ENCODE measurements at regions not wholly inside any gene's neighbourhood (a gene's known extent, or its start where the extent isn't known, plus 50 kb on each side); places are given as distances from the start of the nearest gene placed in this dataset.

DNA sequence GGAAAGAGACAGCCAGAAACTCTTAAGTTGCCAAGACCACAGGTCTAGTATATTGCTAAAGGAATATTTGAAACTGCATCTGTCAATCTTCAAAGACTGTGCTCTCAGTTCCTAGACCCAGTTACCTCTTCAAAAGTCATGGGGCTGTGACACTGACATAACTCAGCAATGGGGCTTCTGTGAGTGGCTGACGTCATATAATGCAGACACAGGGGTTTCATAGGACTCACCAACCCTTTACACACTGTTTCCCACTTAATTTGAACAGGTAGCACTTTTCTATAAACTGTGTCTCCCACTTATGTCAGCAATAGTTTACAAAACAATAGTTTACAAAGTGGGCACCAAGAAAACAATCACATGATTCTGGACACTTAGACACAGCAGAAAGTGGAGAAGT, 158.4 kb downstream of the GALC start:
- no peaks in the 10 kb centered on the region for H3K36me3 ChIP-seq (ENCODE audit: insufficient read depth, low read length)
- no peaks in the 10 kb centered on the region for H3K9me3 ChIP-seq (ENCODE audit: low read length)
- H3K4me2 ChIP-seq (ENCODE audit: low read length), result no peak overlapping the region
- H3K9ac ChIP-seq (ENCODE audit: low read length), result no peak overlapping the region
- H3F3A ChIP-seq (ENCODE audit: insufficient read depth, low read length, poor library complexity, severe bottlenecking), result no peaks in the 10 kb centered on the region
- no peak for TF ChIP-seq EZH2 (IDR thresholded peaks at IDR 0.05; ENCODE audit: borderline replicate concordance, insufficient read depth, low read length, poor library complexity, severe bottlenecking)
- TF ChIP-seq, protein P1, sequence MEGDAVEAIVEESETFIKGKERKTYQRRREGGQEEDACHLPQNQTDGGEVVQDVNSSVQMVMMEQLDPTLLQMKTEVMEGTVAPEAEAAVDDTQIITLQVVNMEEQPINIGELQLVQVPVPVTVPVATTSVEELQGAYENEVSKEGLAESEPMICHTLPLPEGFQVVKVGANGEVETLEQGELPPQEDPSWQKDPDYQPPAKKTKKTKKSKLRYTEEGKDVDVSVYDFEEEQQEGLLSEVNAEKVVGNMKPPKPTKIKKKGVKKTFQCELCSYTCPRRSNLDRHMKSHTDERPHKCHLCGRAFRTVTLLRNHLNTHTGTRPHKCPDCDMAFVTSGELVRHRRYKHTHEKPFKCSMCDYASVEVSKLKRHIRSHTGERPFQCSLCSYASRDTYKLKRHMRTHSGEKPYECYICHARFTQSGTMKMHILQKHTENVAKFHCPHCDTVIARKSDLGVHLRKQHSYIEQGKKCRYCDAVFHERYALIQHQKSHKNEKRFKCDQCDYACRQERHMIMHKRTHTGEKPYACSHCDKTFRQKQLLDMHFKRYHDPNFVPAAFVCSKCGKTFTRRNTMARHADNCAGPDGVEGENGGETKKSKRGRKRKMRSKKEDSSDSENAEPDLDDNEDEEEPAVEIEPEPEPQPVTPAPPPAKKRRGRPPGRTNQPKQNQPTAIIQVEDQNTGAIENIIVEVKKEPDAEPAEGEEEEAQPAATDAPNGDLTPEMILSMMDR (IDR thresholded peaks at IDR 0.05; ENCODE audit: poor library complexity, severe bottlenecking), result no peak
- H3K27ac ChIP-seq (ENCODE audit: low read length), result no peak overlapping the region
- H3K27me3 ChIP-seq (ENCODE audit: insufficient read depth, low read depth, low read length), result no peaks in the 10 kb centered on the region
- no peak overlapping the region for H2AFZ ChIP-seq (ENCODE audit: low read depth, low read length)
- H3K9me2 ChIP-seq (ENCODE audit: insufficient read depth, low read length), result no peaks in the 10 kb centered on the region
- no peaks in the 10 kb centered on the region for H4K20me1 ChIP-seq (ENCODE audit: insufficient read depth)
- H3K4me3 ChIP-seq (ENCODE audit: low read length), result no peak overlapping the region
- H3K79me2 ChIP-seq (replicated peaks; ENCODE audit: insufficient read depth, low read length), result no peaks in the 10 kb centered on the region

GRCh38 chr14:87833026-87833425, 160.0 kb downstream of the GALC start:
- H3K27ac ChIP-seq (ENCODE audit: low read length), result no peak overlapping the region
- H3K36me3 ChIP-seq (ENCODE audit: insufficient read depth, low read length), result no peaks in the 10 kb centered on the region
- no peak overlapping the region for H3K4me2 ChIP-seq (ENCODE audit: low read length)
- H3K9me3 ChIP-seq (ENCODE audit: low read length), result no peaks in the 10 kb centered on the region
- no peak overlapping the region for H3K4me3 ChIP-seq (ENCODE audit: low read length)
- no peaks in the 10 kb centered on the region for H3K79me2 ChIP-seq (replicated peaks; ENCODE audit: insufficient read depth, low read length)
- no peak overlapping the region for H3K9ac ChIP-seq (ENCODE audit: low read length)
- no peak overlapping the region for H2AFZ ChIP-seq (ENCODE audit: low read depth, low read length)
- no peak for TF ChIP-seq RAD21 (conservative IDR thresholded peaks at IDR 0.05)
- TF ChIP-seq, protein P1 (IDR thresholded peaks at IDR 0.05; ENCODE audit: poor library complexity, severe bottlenecking), result no peak
- no peak for TF ChIP-seq EP300 (conservative IDR thresholded peaks at IDR 0.05; ENCODE audit: poor library complexity, severe bottlenecking)
- no peak for TF ChIP-seq SMC3 (conservative IDR thresholded peaks at IDR 0.05; ENCODE audit: poor library complexity)
- no peak for TF ChIP-seq TAF1 (IDR thresholded peaks at IDR 0.05; ENCODE audit: low read depth)
- no peak for TF ChIP-seq EZH2 (IDR thresholded peaks at IDR 0.05; ENCODE audit: borderline replicate concordance, insufficient read depth, low read length, poor library complexity, severe bottlenecking)
- no peak for TF ChIP-seq MXI1 (conservative IDR thresholded peaks at IDR 0.05; ENCODE audit: poor library complexity, severe bottlenecking)
- no peaks in the 10 kb centered on the region for H3F3A ChIP-seq (ENCODE audit: insufficient read depth, low read length, poor library complexity, severe bottlenecking)
- H3K9me2 ChIP-seq (ENCODE audit: insufficient read depth, low read length), result no peaks in the 10 kb centered on the region
- H4K20me1 ChIP-seq (ENCODE audit: insufficient read depth), result no peaks in the 10 kb centered on the region
- no peaks in the 10 kb centered on the region for H3K27me3 ChIP-seq (ENCODE audit: insufficient read depth, low read depth, low read length)

GRCh38 chr14:87830443-87831096, 162.4 kb downstream of the GALC start:
- Histone ChIP-seq H2AFZ (ENCODE audit: low read depth, low read length) (no peak overlapping the region), H3K9me3 (ENCODE audit: low read length) (no peaks in the 10 kb centered on the region), H3K9me2 (ENCODE audit: insufficient read depth, low read length) (no peaks in the 10 kb centered on the region), H3K27ac (ENCODE audit: low read length) (no peak overlapping the region), H3K4me3 (ENCODE audit: low read length) (no peak overlapping the region), H3K9ac (ENCODE audit: low read length) (no peak overlapping the region), H3F3A (ENCODE audit: insufficient read depth, low read length, poor library complexity, severe bottlenecking) (no peaks in the 10 kb centered on the region), H3K36me3 (ENCODE audit: insufficient read depth, low read length) (no peaks in the 10 kb centered on the region), H3K79me2 (replicated peaks; ENCODE audit: insufficient read depth, low read length) (no peaks in the 10 kb centered on the region), H3K4me2 (ENCODE audit: low read length) (no peak overlapping the region), H4K20me1 (ENCODE audit: insufficient read depth) (no peaks in the 10 kb centered on the region), H3K27me3 (ENCODE audit: insufficient read depth, low read depth, low read length) (no peaks in the 10 kb centered on the region)
- no peak for TF ChIP-seq RAD21 (conservative IDR thresholded peaks at IDR 0.05)
- TF ChIP-seq POLR2AphosphoS5 (IDR thresholded peaks at IDR 0.05), result no peak
- TF ChIP-seq EZH2 (IDR thresholded peaks at IDR 0.05; ENCODE audit: borderline replicate concordance, insufficient read depth, low read length, poor library complexity, severe bottlenecking), result no peak
- TF ChIP-seq MXI1 (conservative IDR thresholded peaks at IDR 0.05; ENCODE audit: poor library complexity, severe bottlenecking), result no peak
- TF ChIP-seq, protein P2, sequence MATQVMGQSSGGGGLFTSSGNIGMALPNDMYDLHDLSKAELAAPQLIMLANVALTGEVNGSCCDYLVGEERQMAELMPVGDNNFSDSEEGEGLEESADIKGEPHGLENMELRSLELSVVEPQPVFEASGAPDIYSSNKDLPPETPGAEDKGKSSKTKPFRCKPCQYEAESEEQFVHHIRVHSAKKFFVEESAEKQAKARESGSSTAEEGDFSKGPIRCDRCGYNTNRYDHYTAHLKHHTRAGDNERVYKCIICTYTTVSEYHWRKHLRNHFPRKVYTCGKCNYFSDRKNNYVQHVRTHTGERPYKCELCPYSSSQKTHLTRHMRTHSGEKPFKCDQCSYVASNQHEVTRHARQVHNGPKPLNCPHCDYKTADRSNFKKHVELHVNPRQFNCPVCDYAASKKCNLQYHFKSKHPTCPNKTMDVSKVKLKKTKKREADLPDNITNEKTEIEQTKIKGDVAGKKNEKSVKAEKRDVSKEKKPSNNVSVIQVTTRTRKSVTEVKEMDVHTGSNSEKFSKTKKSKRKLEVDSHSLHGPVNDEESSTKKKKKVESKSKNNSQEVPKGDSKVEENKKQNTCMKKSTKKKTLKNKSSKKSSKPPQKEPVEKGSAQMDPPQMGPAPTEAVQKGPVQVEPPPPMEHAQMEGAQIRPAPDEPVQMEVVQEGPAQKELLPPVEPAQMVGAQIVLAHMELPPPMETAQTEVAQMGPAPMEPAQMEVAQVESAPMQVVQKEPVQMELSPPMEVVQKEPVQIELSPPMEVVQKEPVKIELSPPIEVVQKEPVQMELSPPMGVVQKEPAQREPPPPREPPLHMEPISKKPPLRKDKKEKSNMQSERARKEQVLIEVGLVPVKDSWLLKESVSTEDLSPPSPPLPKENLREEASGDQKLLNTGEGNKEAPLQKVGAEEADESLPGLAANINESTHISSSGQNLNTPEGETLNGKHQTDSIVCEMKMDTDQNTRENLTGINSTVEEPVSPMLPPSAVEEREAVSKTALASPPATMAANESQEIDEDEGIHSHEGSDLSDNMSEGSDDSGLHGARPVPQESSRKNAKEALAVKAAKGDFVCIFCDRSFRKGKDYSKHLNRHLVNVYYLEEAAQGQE (IDR thresholded peaks at IDR 0.05; ENCODE audit: borderline replicate concordance), result no peak
- TF ChIP-seq SMC3 (conservative IDR thresholded peaks at IDR 0.05; ENCODE audit: poor library complexity), result no peak
- no peak for TF ChIP-seq TAF1 (IDR thresholded peaks at IDR 0.05; ENCODE audit: low read depth)
